ENCODE measurements at regions not wholly inside any gene's neighbourhood (a gene's known extent, or its start where the extent isn't known, plus 50 kb on each side); places are given as distances from the start of the nearest gene placed in this dataset.

DNA sequence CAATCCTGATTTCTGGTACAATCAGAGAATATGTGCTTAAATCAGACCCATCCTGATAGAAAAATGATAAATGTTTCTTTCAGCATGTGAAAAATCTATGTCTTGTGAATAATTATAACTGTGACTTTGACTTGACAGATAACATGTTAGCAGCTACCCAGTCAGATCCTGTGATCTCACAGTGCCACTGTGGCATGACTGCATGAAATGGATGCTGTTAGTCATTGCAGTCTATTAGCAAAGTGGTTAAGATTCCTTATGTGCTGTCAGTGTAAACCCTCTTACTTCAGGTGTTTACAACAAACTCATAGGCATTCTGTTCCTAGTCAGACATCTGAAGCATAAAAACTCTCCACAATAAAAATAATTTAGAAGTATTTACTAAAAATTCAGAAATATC is 244.6 kb upstream of the RND3 start:
- TF ChIP-seq, protein P1, sequence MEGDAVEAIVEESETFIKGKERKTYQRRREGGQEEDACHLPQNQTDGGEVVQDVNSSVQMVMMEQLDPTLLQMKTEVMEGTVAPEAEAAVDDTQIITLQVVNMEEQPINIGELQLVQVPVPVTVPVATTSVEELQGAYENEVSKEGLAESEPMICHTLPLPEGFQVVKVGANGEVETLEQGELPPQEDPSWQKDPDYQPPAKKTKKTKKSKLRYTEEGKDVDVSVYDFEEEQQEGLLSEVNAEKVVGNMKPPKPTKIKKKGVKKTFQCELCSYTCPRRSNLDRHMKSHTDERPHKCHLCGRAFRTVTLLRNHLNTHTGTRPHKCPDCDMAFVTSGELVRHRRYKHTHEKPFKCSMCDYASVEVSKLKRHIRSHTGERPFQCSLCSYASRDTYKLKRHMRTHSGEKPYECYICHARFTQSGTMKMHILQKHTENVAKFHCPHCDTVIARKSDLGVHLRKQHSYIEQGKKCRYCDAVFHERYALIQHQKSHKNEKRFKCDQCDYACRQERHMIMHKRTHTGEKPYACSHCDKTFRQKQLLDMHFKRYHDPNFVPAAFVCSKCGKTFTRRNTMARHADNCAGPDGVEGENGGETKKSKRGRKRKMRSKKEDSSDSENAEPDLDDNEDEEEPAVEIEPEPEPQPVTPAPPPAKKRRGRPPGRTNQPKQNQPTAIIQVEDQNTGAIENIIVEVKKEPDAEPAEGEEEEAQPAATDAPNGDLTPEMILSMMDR (IDR thresholded peaks at IDR 0.05): no peak
- no peak for TF ChIP-seq POLR2AphosphoS5 (IDR thresholded peaks at IDR 0.05; ENCODE audit: low read depth, low read length)
